MCF 10A (cell line): ENCODE measurements at regions not wholly inside any gene's neighbourhood (a gene's known extent, or its start where the extent isn't known, plus 50 kb on each side); places are given as distances from the start of the nearest gene placed in this dataset.
A peak's percentile ranks its signal among the peaks of the same experiment; 100 is the strongest.

Source experiments
- BruUV-seq: library from RNA; stranded (reverse); fragments of 400-500 nt; replicated peaks from 2 replicates; lab custom pipeline; 2021; lab: Mats Ljungman, UMichigan
- CTCF ChIA-PET: fragments of 300-600 bp; sonication (Branson Sonifier 250); formaldehyde crosslinking; extraction: SDS; loops from one replicate; lab custom pipeline; 2021; ENCODE audit warnings: antibody characterized with exemption, inconsistent platforms; lab: Yijun Ruan, JAX
- POLR2A ChIA-PET: fragments of 300-600, 350-650 bp; sonication (Branson Sonifier 250); formaldehyde crosslinking; extraction: SDS; loops from one replicate; lab custom pipeline; 2020; ENCODE audit warnings: antibody characterized with exemption, inconsistent platforms; lab: Yijun Ruan, JAX
- DNase-seq: peaks from one replicate; pipeline ENCODE4 v3.0.0-alpha.2; 2018; ENCODE audit not compliant: unreplicated experiment
- H3K27ac Mint-ChIP-seq: one replicate; pipeline ENCODE4 v1.8.0; 2022; ENCODE audit warnings: mild to moderate bottlenecking, low read depth, mixed read lengths; ENCODE audit not compliant: unreplicated experiment
- H3K27me3 Mint-ChIP-seq: one replicate; pipeline ENCODE4 v1.8.0; 2022; ENCODE audit warnings: mixed read lengths; ENCODE audit not compliant: insufficient read depth, unreplicated experiment
- H3K36me3 Mint-ChIP-seq: one replicate; pipeline ENCODE4 v1.8.0; 2022; ENCODE audit warnings: mild to moderate bottlenecking, moderate library complexity, mixed read lengths; ENCODE audit not compliant: insufficient read depth, unreplicated experiment
- H3K4me1 Mint-ChIP-seq: one replicate; pipeline ENCODE4 v1.8.0; 2022; ENCODE audit warnings: mixed read lengths; ENCODE audit not compliant: insufficient read depth, unreplicated experiment
- H3K4me3 Mint-ChIP-seq: one replicate; pipeline ENCODE4 v1.8.0; 2022; ENCODE audit warnings: mild to moderate bottlenecking, moderate library complexity, mixed read lengths; ENCODE audit not compliant: unreplicated experiment
- H3K9me3 Mint-ChIP-seq: one replicate; pipeline ENCODE4 v1.8.0; 2022; ENCODE audit warnings: mixed read lengths; ENCODE audit not compliant: unreplicated experiment
- CTCF ChIP-seq: fragments of 200-600 bp; IDR thresholded peaks from one replicate; pipeline ENCODE4 v1.8.0; 2022; ENCODE audit warnings: antibody characterized with exemption, mild to moderate bottlenecking; ENCODE audit not compliant: unreplicated experiment
- intact Hi-C: fragments of 100-400 bp; cut with micrococcal nuclease; formaldehyde crosslinking; loops from 2 replicates; pipeline ENCODE4 v1.14.1; 2022

GRCh38 chrX:39682778-39683177 is 415.0 kb downstream of the BCOR start:
- no TSS peak for BruUV-seq
- H3K9me3 Mint-ChIP-seq: no peaks in the 10 kb centered on the region
- no peak for TF ChIP-seq CTCF
- intact Hi-C loops: no loop called here
- DNase-seq: no peak
- no peaks in the 10 kb centered on the region for H3K36me3 Mint-ChIP-seq
- H3K27me3 Mint-ChIP-seq: peaks cover 35% of the 10 kb centered on the region
- H3K4me1 Mint-ChIP-seq: no peaks in the 10 kb centered on the region
- POLR2A ChIA-PET: no interaction called here
- no peak overlapping the region for H3K27ac Mint-ChIP-seq
- CTCF ChIA-PET: no interaction called here
- no peak overlapping the region for H3K4me3 Mint-ChIP-seq

GRCh38 chrX:39688219-39688575 is 409.6 kb downstream of the BCOR start:
- intact Hi-C loops: no loop called here
- no peaks in the 10 kb centered on the region for H3K36me3 Mint-ChIP-seq
- no peaks in the 10 kb centered on the region for H3K9me3 Mint-ChIP-seq
- H3K4me1 Mint-ChIP-seq: no peaks in the 10 kb centered on the region
- peaks cover 55% of the 10 kb centered on the region for H3K27me3 Mint-ChIP-seq
- POLR2A ChIA-PET: no interaction called here
- CTCF ChIA-PET: no interaction called here
- H3K4me3 Mint-ChIP-seq: no peak overlapping the region
- no TSS peak for BruUV-seq
- no peak overlapping the region for H3K27ac Mint-ChIP-seq
- TF ChIP-seq CTCF: no peak
- no peak for DNase-seq

- Mint-ChIP-seq H3K9me3 (no peaks in the 10 kb centered on the region), H3K27me3 (peaks cover 61% of the 10 kb centered on the region), H3K36me3 (no peaks in the 10 kb centered on the region), H3K4me3 (no peak overlapping the region), H3K4me1 (no peaks in the 10 kb centered on the region), H3K27ac (no peak overlapping the region)
- no TSS peak for BruUV-seq
- no peak for TF ChIP-seq CTCF
- intact Hi-C loops: no loop called here
- CTCF ChIA-PET: no interaction called here
- POLR2A ChIA-PET: no interaction called here
- peak; percentile 52 for DNase-seq
Observed at GRCh38 chrX:39688576-39689375, 409.0 kb downstream of the BCOR start.

GRCh38 chrX:39689376-39690104 is 408.2 kb downstream of the BCOR start:
- no peak overlapping the region for H3K4me3 Mint-ChIP-seq
- H3K27me3 Mint-ChIP-seq: peaks cover 62% of the 10 kb centered on the region
- H3K36me3 Mint-ChIP-seq: no peaks in the 10 kb centered on the region
- no peaks in the 10 kb centered on the region for H3K4me1 Mint-ChIP-seq
- BruUV-seq: no TSS peak
- no peaks in the 10 kb centered on the region for H3K9me3 Mint-ChIP-seq
- H3K27ac Mint-ChIP-seq: no peak overlapping the region
- TF ChIP-seq CTCF: no peak
- intact Hi-C loops: no loop called here
- DNase-seq: no peak
- ChIA-PET CTCF (no interaction called here), POLR2A (no interaction called here)
